ENCODE measurements at regions not wholly inside any gene's neighbourhood (a gene's known extent, or its start where the extent isn't known, plus 50 kb on each side); places are given as distances from the start of the nearest gene placed in this dataset.
"Not testable (repeated sequence)": the region's sequence is repeated elsewhere in the genome, so short reads cannot be mapped to it uniquely, and the experiment has no call there.

DNA sequence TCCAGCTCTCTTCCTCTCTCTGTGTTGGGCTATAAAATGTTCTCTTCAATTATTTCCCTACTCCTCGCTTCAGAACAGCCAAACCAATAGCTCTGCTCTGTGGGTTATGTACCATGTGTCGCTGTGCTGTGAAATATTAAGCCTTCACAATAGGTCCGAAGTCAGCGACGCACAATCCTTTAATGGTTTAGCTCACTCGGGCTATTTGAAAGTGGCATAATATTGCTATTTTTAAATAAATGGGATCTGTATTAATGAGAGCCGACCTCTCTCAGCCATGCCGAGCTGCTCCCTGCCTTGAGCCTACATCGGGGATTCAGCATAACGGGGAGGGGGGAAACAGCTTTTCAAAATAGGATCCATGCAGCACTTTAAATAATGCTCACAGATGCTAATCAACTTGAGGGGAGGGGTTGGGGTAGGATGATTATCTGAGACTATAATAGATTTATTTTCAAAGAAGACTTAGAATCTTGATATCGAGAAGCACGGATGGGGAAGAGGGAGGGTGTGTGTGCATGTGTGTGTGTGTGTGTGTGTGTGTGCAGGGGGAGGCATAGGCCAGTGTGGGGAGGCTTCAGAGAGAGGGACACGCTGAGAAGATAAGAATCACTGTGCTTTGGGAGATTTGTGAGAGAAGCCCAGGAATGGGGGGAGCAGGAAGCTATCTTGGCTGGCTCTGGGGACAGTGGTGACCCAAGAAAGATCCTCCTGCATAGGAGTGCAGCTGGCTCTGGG, 271.5 kb downstream of the NXPE2 start:
- no peak for DNase-seq

DNA sequence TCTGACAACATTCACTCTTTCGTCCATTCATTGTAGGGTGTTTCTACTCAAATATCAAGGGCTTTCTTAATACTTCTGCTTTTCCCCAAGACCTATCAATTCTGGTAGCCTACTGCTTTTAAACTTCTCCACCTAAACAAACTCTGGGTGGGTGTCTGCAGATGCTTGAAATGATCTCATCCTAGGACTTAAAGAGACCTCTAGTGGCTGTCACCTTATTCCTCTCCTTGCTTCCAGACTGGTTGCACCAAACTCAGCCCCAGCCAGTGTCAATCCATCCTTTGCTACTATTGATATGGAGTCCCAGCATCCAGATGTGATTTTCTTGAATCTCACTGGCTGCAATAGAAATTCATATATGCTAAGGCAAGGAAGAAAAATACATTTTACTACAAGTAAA, 274.7 kb downstream of the NXPE2 start:
- DNase-seq: no peak

DNA sequence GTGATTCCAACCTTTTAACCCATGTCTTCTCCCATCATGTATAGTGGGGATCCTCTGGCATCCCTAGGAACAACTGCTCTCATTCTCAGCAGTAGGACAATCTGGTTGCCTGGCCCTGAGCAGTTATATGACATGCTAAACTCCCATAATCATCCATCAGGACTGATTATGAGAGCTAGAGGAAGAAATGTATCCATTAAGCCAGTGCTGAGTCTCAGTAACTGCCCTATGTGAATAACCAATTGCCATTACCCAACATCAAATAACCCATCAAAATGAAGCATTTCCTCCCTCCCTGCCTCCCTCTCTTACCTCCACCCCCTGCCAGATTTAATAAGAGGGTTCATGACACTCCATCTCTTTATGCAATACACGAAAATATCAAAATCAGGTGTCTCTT, 277.6 kb downstream of the NXPE2 start:
- DNase-seq: no peak

DNA sequence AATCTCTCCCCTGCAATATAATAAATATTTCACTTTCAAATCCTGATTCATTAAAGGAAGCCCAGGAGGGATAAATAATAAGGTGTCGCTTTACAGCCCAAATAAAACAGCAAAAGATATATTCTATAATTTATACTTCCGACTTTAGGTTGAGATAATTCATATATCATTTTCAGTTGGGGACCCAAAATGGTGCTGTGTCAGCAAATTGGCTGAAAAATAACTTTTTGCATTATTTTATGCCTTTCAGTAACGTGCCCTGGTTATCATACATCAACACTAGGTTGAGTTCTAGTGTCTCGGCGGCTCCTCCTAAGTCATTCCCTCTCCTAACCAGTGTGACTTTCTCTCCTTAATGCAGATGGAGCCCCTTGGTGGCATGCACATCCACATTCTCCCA, 278.2 kb downstream of the NXPE2 start:
- DNase-seq: no peak

DNA sequence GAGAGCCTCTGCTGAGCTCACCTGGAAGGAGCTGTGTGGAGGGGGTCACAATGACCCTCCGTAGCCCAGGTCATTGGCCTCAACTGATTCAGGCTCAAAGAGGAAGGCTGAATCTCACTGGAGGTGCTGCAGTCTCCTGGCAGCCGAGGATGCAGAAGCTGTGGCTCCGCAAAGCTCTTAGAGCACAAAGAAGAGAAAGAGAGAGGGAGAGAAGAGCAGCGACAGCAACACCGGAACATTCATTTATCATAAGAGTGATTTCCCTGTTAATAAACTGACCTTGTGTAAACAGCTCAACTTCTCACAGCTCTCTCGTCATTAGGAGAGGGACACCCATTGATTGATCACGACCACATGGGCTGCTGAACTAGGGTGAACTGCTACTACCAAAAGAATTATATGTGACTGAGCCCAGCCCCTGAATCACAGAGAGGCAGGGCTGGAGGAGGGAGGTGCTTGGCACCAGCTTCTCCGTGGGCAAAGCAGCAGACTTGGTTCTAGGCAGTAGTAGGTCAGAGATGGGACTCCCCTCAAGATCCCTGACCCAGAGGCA, 281.7 kb downstream of the NXPE2 start:
- no peak for DNase-seq

DNA sequence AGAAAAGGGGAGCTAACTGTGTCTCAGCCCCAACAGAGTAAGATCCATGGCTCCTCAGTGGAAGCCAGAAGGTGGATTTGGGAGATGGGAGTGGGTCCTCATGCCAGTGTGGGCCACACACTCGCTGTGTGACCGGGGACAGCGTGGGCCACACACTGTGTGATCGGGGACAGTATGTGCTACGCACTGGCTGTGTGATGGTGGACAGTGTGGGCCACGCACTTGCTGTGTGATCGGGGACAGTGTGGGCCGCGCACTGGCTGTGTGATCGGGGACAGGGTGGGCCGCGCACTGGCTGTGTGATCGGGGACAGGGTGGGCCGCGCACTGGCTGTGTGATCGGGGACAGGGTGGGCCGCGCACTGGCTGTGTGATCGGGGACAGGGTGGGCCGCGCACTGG, 282.5 kb downstream of the NXPE2 start:
- not testable (repeated sequence) for DNase-seq

DNA sequence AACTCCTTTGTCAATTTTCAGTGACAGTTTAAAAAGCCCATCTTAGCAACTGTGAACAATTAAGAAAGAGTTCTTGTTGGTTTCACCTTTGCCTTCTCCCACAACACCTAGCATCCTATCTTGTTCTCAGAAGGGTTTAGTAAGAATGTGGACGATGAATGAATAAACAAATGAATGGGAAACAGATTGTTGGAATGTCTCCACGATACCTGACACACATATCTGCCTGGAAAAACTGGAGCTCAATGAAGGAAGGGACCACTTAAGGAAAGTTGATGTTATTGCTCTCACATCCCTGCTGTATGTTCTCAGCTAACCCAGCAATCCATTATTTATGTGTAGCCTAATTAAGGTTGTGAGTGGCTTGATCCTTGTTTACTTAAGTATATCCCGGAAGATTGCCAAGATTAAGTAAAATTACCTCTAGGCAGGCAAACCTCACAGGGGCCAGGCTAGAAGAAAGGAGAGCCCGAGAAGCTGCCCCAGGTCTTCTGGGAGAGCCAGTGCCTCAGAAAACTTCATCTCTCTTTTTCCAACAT, 286.4 kb downstream of the NXPE2 start:
- DNase-seq: no peak

DNA sequence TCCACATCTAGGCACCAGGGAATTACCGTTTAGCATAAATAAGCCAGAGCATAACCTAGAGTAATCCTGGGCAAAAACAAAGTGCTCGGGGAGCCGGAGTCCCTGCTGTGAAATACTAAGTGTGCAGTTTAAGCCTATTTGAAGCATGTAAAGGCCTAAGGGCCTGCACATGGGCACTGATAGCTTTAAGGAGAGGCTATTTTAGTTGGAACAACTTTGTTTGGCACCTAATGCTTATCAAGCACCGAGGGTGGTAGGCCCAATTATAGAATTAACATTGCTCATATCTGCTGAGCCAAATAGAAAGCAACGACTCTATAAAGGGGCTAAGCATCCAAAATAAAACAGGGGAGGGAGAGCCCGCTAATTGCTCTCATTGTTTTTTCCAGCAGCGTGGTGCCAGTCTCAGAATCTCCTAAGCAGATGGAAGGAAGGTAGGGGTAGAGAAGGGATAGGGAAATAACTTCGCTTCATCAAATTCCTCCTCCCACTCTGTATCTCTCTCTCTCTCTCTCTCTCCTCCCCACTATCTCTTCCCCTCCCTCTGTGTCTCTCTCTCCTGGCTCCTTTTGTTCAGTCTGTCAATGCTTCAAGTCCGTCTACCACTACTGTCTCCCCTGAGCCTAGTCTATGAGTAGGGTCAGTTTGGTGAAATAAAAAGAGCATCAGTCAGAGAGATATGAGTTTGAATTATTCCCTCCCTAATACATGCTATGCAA, 292.8 kb downstream of the NXPE2 start:
- no peak for DNase-seq

DNA sequence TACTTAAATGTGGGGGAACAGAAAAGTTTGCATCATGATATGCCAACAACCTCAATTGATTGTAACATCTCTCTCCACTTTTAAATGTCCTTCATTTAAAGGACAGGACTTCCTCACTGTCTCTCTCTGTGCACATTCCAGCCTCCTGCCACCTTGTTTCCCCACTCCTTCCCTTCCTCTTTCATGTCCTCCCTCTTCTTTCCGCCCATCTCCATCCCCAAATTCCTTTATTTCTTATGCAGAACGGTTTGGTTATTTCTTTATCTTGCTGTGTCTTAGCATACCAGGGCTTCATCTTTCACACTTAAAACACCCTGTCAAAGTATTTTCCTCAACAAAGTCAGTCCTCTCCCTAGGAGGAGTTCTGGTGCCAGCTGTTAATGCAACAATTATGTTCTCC, 293.8 kb downstream of the NXPE2 start:
- DNase-seq: no peak

DNA sequence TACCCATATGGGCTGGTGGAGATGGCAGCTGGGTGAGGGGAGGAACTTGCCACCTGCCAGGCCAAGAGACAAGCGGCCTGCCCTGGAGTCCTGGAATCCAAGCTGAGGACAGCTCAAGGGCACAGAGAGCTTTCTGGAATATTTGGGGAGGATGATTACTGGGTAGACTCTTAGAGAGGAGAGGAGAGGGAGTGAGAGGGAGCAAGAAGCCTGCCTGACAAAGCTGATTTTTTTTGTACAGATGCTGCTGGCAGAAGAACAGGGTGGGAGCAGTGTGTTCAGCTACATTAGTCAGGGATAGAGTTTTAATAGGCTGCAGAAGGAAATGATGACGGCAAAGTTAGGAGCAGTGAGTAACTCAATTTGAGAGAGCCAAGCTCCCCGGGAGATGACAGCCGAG, 299.3 kb downstream of the NXPE2 start:
- DNase-seq: no peak

DNA sequence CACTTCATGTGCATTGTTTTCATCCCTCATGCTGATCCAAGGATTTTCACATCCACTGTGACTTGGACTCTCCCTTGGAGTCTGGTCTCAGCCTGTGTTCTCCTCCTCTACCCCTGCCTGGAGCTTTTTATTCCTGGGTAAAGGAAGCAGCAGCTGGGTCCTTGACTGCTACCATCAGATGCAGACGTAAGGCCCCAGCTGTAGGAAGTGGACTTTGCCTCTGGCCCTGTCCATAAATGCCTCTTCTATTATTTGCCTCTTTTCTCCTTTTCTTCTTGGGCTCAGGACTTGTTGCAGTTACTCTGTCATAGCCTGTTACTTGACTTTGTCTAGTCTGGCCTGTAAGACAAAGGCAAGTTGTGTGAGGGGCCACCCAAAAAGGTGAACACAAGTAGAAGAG, 303.8 kb downstream of the NXPE2 start:
- DNase-seq: no peak

DNA sequence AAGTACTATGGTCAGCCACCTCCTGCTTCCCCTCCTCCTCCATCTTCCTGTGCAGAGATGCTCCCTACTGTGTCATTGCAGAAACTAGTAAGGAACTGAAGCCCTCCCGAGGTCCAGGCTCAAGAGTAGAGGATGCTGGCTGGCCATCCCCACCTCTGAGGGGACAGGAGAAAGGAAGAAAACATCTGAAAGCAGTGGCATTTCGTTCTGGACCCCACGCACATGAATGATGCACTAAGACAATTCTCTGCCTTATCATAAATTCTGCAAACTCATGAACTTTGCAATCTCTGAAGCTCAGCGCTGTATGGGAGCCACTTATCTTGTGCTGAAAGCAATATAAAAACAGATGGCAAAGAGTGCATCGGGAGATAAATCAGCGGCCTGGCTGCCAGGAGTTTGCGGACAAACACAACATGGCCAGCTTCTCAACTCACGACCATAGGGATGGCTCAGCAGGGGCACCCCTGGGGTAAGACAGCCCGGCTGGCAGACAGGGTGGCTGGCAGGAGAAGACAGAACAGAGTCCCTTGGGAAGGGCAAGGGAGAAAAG, 306.4 kb downstream of the NXPE2 start:
- no peak for DNase-seq

DNA sequence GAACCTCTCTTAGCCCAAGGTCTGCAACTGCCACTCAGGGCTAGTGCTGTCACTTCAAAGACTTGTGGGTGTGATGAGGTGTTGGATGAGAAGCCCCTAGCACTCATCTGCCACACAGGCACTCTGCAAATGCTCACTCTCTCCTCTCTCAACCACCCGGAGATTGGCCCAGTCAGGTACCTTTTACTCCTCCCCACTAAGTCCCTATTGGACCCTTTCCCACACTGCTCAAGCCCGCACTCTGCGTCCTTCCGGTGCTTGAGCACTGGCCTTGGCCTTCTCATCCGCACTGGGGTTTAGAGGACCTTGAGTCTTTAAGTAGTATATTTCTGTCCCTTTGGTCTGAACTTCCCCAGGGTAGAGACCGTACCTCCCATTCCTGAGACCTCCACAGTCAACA, 308.0 kb downstream of the NXPE2 start:
- no peak for DNase-seq

DNA sequence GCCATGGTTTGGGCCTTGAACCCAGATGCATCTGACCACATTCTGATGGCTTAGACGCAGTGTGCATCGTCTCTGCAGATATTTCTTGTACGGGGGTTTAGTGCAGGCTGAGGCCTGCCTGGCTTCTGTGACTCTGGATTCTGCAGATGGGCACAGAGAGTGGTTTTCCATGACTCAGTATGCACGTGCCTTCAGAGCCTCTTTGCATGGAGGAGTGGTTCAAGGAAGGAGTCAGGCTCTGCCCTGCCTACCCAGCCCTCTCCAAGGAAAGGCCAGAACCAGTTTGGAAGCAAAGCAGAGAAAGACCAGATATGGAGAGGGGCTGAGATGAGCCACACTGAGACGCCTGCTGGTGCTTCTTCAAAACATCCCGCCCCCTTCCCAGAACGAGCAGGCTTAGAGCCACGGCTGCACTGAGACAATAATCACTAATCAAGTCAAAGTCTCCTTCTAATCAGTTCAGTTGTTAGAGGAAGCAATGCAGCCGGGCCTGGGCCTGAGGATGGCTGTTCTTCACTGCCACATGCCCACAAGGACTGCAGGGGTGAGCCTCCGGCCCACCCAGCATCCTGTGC, 308.9 kb downstream of the NXPE2 start:
- no peak for DNase-seq

DNA sequence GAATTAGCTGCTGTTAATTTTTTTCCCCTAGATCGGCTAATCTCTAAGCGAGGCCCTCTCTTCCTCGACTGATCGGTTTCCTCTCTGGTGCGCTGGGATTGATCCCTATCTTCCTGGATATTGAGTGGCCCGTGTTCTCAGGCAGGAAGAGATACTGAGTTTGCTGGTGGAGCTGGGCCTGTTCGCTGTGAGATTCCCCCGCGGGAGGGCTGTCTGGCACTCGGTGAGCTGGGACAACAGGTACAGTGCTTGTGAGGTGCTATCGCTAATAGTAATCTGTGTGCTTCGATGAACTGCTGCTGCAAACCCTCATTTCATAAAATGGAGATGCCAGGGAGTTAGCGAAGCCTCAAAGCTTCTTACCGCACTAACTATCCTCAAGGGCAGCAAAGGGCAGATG, 310.3 kb downstream of the NXPE2 start:
- DNase-seq: no peak

DNA sequence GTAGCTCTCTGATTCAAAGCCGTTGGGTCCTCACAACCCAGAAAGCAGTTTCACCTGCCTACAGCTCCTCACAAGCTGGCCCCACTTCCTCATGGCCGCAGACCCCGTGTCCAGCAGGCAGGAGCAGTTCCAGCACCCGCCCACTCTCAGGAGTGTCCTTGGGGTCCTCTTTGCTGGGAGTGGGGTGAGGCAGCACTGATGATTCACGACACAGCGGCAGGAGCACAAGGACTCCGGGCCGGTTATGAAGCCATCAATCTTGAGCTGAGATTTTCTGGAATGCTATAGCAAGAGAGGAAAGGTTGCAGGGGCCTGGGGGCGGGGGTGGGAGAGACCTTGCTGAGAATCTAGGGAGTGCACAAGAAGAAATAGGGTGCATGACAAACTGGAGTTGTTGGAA, 311.2 kb downstream of the NXPE2 start:
- DNase-seq: no peak

DNA sequence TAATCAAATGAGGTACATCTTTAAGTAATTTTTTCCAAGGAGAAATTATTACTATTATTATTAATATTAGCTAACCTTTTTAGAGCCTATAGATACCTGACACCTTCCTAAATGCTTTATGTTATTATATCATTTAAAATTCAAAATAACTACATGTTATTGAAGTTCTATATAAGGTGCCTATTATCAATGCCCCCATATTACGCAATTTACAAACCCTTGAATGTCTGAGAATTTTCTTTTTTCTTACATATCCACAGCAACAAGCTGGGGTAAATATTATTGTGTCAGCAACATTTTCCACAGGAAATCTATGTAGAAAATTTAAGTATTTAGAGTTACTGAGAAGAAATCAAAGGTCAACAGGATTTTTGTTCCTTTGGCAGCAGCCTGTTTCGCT, 327.3 kb downstream of the NXPE2 start:
- DNase-seq: no peak

DNA sequence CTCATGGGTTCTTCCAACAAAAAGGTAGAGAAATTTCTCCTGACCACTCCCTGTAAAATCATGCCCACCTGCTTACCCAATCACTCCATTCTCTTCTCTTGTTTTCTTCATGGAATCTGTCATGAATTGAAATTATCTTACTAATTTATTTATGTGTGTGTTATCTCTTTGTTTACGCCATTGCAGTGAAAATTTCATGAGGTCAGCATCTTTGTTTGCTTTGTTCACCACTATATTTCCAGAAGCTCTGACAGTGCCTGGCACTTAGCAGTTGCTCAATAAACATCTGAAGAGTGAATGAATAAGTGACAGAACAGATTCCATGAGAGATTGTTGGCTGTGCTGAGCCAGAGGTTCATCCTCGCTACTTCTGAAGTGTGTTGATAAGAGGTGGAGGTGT, 329.5 kb downstream of the NXPE2 start:
- no peak for DNase-seq

DNA sequence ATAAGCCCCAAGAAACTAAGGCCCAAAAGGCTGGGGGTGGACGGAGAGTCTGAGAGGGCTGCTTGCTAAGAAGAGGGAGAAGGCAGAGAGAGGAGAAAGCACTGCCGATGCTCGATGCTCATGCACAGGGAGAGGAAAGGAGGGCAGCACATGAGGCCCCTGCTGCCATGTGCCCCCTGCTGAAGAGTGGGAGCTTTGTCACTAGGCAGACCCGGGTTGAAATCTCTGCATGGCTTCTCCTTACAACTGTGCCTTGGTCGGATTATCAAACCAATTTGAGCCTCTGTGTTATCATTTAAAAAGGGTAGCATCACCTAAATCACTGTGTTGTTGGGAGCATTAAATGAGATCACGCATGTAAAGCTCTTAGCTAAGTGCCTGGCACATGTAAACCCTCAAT, 330.5 kb downstream of the NXPE2 start:
- DNase-seq: no peak

DNA sequence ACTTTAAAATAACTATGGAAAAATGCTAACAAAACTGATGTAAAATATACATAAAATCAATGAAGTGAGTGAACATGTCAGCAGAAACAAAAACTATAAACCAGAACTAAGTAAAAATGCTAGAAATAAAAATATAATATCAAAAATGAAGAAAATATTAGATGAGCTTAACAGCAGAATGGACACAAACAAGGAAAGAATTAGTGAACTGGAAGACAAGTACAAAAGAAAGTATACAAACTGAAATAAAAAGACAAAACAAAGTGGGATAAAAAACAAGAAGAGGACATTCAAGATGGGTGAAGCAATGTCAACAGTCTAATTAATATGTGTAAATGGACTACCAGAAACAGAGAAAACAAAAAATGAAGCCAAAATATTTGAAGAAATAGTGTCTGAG, 339.2 kb downstream of the NXPE2 start:
- no peak for DNase-seq

DNA sequence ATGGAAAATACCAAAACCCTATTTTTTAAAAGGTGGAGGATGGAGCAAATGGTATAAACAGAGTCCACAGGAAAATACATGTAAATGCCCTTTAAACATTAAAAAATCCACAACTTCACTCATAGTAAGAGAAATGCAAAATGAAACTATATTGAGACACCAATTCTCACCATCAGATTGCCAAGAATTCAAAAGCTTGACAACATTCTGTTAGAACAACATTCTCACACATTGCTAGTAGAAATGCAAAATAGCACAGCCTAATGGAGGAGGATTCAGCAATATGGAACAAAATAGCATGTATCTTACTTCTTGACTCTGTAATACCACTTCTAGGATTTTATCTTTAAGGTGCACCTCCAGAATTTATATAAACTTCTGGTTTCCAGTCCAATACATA, 351.8 kb downstream of the NXPE2 start:
- DNase-seq: no peak

DNA sequence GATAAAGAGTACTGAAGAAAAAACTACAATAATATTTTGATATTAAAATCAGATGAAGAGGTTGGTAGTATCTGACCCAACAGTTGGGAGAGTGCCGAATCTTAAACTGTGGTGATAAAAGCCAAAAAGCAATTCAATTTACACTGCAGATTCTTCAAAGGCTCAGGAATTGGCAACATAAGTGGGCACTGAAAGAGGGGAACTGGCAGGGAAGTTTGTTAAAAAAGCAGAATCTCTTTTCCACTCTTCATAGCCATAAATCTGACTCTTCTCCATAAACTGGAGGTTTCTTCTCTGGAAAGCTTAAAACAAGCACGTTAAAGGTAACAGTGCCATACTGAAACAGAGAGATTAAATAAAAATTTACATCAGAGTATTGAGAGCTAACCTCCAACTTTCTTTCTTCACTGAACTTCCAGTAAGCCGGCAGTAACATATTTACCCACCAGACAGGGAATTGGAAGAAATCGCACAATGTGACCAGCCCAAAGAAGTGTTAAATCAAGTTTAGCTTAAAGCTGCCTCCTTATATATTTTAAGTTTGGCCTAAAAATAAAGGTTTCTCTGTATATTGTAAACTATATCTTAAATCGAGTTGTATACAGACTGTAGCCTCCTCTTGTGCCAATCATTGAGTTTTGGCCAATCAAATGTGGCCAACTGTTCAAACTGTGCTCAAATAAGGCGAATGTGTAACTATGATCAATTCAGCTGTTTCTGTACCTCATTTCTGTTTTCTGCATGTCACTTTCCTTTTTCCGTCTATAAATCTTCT, 358.3 kb downstream of the NXPE2 start:
- no peak for DNase-seq

DNA sequence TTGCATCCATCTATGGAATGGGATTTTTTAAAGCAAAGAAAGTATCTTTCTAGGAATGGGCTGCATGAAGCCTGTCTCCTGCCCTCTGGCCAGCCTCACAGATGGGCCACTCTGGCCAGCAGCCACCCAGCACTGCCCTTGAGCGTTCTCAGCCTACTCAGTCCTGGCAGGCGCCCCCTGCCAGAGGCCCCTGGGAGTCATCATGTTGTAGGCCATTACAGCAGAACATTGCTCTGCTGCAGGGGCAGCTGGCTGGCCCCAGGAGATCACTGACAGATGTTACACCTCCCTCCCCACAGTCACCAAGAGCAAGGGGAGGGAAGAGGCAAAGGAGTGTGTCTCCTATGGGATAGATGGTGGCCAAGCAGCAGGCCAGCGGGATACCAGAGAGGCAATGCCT, 363.7 kb downstream of the NXPE2 start:
- no peak for DNase-seq

Data from RPMI8226 (cell line).